ENCODE measurements at regions not wholly inside any gene's neighbourhood (a gene's known extent, or its start where the extent isn't known, plus 50 kb on each side); places are given as distances from the start of the nearest gene placed in this dataset.

GRCh38 chr17:72240333-72240732, 119.5 kb downstream of the SOX9 start:
- no peak for TF ChIP-seq CTCF (IDR thresholded peaks at IDR 0.05; ENCODE audit: low read depth, low read length)
- Histone ChIP-seq H3K27me3 (no peaks in the 10 kb centered on the region), H3K4me3 (ENCODE audit: low read depth, low read length) (no peak overlapping the region), H3K36me3 (no peaks in the 10 kb centered on the region), H3K4me1 (no peaks in the 10 kb centered on the region), H3K9me3 (no peaks in the 10 kb centered on the region)
- DNase-seq = no peak

GRCh38 chr17:72244494-72244893, 123.7 kb downstream of the SOX9 start:
- H3K27me3 ChIP-seq = no peaks in the 10 kb centered on the region
- H3K36me3 ChIP-seq = no peaks in the 10 kb centered on the region
- DNase-seq = no peak
- TF ChIP-seq CTCF (IDR thresholded peaks at IDR 0.05; ENCODE audit: low read depth, low read length) = no peak
- no peaks in the 10 kb centered on the region for H3K9me3 ChIP-seq
- no peak overlapping the region for H3K4me3 ChIP-seq (ENCODE audit: low read depth, low read length)
- no peaks in the 10 kb centered on the region for H3K4me1 ChIP-seq

GRCh38 chr17:72244956-72245355, 124.1 kb downstream of the SOX9 start:
- no peak for TF ChIP-seq CTCF (IDR thresholded peaks at IDR 0.05; ENCODE audit: low read depth, low read length)
- Histone ChIP-seq H3K27me3 (no peaks in the 10 kb centered on the region), H3K36me3 (no peaks in the 10 kb centered on the region), H3K9me3 (no peaks in the 10 kb centered on the region), H3K4me1 (no peaks in the 10 kb centered on the region), H3K4me3 (ENCODE audit: low read depth, low read length) (no peak overlapping the region)
- no peak for DNase-seq

GRCh38 chr17:72249441-72249840, 128.6 kb downstream of the SOX9 start:
- Histone ChIP-seq H3K27me3 (no peaks in the 10 kb centered on the region), H3K4me3 (ENCODE audit: low read depth, low read length) (no peak overlapping the region), H3K4me1 (no peaks in the 10 kb centered on the region), H3K36me3 (no peaks in the 10 kb centered on the region), H3K9me3 (no peaks in the 10 kb centered on the region)
- TF ChIP-seq CTCF (IDR thresholded peaks at IDR 0.05; ENCODE audit: low read depth, low read length) = no peak
- DNase-seq = no peak

- Histone ChIP-seq H3K9me3 (no peaks in the 10 kb centered on the region), H3K4me1 (no peaks in the 10 kb centered on the region), H3K27me3 (no peaks in the 10 kb centered on the region), H3K36me3 (no peaks in the 10 kb centered on the region), H3K4me3 (ENCODE audit: low read depth, low read length) (no peak overlapping the region)
- no peak for TF ChIP-seq CTCF (IDR thresholded peaks at IDR 0.05; ENCODE audit: low read depth, low read length)
- no peak for DNase-seq
These were observed 129.4 kb downstream of the SOX9 start for GRCh38 chr17:72250206-72250605.

- Histone ChIP-seq H3K36me3 (no peaks in the 10 kb centered on the region), H3K4me3 (ENCODE audit: low read depth, low read length) (no peak overlapping the region), H3K9me3 (no peaks in the 10 kb centered on the region), H3K27me3 (no peaks in the 10 kb centered on the region), H3K4me1 (no peaks in the 10 kb centered on the region; the same call in 1 of the 2 replicates)
- no peak for TF ChIP-seq CTCF (IDR thresholded peaks at IDR 0.05; ENCODE audit: low read depth, low read length)
- DNase-seq = no peak
These were observed 132.8 kb downstream of the SOX9 start for GRCh38 chr17:72253597-72253996.

Data from BE2C (cell line).